ENCODE measurements at regions not wholly inside any gene's neighbourhood (a gene's known extent, or its start where the extent isn't known, plus 50 kb on each side); places are given as distances from the start of the nearest gene placed in this dataset.

- H3K4me1 ChIP-seq (ENCODE audit: low read depth), result no peaks in the 10 kb centered on the region
- TF ChIP-seq CTCF (IDR thresholded peaks at IDR 0.05; ENCODE audit: low read depth, low read length), result no peak
- no peaks in the 10 kb centered on the region for H3K36me3 ChIP-seq
- H3K4me3 ChIP-seq, result no peak overlapping the region
- no peak for DNase-seq (ENCODE audit: low read depth in 1 of 2, low spot score in 1 of 2)
- H3K27me3 ChIP-seq, result no peaks in the 10 kb centered on the region
- no peaks in the 10 kb centered on the region for H3K9me3 ChIP-seq (ENCODE audit: low read depth)
- H3K27ac ChIP-seq, result no peak overlapping the region
Observed at GRCh38 chr13:73401769-73402168, 343.0 kb downstream of the KLF5 start.

DNA sequence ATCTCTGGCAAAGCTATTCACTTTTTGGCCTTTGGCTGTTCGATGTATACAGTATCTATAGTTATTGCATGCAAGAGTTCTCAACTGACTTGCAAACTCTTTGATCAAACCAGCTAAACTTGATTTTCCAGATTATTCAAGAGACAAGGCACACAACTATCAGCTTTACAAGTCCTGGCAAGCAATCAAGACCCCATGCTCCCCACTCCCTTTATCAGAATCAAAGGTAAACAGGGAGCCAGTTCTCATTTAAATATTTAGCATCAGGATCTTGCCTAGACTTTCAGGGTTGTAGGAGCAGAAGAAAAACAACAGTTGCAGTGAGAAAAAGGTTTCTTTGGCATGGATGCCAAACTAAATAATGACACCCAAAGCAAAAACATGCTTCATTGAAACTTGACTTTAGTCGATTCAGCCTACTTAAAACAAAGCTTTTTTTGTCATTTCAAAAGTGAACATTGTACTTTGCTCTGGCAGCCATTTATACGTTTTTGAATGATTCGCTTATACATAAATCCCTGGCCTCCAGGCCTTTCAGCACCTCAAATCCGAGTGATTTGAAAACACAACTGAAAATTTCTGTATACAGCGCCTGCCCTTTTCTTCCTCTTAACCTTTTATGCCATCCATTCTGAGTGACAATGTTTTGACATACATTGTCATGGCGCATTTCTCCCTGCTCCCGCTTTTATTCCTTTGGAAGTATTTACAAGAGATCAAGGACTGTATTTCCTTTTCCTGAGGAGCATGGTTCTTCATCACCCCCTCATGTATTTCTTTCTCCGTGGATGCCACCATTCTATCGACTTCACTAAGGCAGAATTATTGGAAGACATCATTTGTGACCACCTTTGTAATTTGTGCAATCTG is 340.8 kb downstream of the KLF5 start:
- no peaks in the 10 kb centered on the region for H3K4me1 ChIP-seq (ENCODE audit: low read depth)
- no peaks in the 10 kb centered on the region for H3K27me3 ChIP-seq
- no peak for TF ChIP-seq CTCF (IDR thresholded peaks at IDR 0.05; ENCODE audit: low read depth, low read length)
- no peaks in the 10 kb centered on the region for H3K9me3 ChIP-seq (ENCODE audit: low read depth)
- H3K27ac ChIP-seq, result no peak overlapping the region
- H3K36me3 ChIP-seq, result no peaks in the 10 kb centered on the region
- DNase-seq (ENCODE audit: low read depth in 1 of 2, low spot score in 1 of 2), result no peak
- H3K4me3 ChIP-seq, result no peak overlapping the region

DNA sequence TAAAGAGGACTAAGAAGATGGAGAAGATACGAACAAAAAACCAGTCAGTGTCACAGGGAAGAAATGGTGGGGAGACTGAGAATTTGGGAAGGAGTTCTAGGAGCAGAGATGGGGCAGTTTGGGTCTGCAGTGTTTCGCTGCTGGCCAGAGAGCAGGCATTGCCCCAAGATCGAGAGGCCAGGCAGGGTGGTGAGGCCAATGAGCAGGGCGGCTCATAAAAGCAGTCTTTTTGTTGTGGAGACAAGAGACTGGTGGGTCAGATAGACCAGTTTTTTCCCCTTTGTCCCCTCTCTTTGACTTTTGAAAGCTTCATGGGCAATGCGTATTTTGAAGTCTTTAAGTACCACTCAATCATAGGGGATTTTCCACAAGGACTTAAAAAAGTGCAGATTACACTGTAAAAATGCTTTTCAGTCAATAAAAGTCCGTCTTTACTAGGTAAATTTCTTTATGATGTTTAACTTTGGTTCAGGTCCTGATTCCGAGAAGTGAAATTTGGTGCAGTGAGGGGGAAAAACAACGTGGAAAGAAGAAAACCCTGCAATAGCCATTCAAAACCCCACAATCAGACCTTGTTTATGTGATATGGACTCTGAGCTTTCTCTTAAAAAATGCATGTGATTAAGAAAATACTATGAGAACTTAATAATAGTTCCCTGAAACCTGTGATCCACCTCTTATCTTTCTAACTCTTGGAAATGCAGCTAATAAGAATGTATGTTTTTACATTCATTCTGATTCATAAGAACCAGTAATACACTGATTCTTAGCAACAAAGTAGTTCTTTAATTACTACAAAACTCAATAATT is 338.9 kb downstream of the KLF5 start:
- TF ChIP-seq CTCF (IDR thresholded peaks at IDR 0.05; ENCODE audit: low read depth, low read length), result no peak
- DNase-seq (ENCODE audit: low read depth in 1 of 2, low spot score in 1 of 2), result no peak
- no peaks in the 10 kb centered on the region for H3K9me3 ChIP-seq (ENCODE audit: low read depth)
- H3K27me3 ChIP-seq, result no peaks in the 10 kb centered on the region
- no peaks in the 10 kb centered on the region for H3K4me1 ChIP-seq (ENCODE audit: low read depth)
- no peak overlapping the region for H3K4me3 ChIP-seq
- no peaks in the 10 kb centered on the region for H3K36me3 ChIP-seq
- H3K27ac ChIP-seq, result no peak overlapping the region

DNA sequence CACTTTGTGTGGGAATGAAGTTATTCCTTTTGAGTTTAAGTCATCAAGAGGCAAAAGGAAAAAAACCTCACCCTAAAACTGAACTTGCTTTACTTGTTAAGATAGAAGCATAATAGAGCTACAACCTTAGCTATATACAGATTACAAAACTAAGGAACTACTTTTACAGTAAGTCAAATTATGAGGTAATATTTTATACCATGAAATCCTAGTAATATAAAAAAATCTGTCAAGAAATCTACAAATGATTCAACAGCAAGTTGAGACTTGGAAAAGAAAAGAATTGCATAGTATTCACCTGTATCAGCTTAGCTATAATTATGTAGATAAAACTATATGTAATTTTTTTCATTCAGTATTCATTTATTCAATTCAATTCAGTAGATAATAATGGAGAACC is 335.3 kb downstream of the KLF5 start:
- H3K4me1 ChIP-seq (ENCODE audit: low read depth), result no peaks in the 10 kb centered on the region
- DNase-seq (ENCODE audit: low read depth in 1 of 2, low spot score in 1 of 2), result no peak
- H3K27ac ChIP-seq, result no peak overlapping the region
- no peak overlapping the region for H3K4me3 ChIP-seq
- H3K9me3 ChIP-seq (ENCODE audit: low read depth), result no peaks in the 10 kb centered on the region
- no peak for TF ChIP-seq CTCF (IDR thresholded peaks at IDR 0.05; ENCODE audit: low read depth, low read length)
- no peaks in the 10 kb centered on the region for H3K36me3 ChIP-seq
- H3K27me3 ChIP-seq, result no peaks in the 10 kb centered on the region

DNA sequence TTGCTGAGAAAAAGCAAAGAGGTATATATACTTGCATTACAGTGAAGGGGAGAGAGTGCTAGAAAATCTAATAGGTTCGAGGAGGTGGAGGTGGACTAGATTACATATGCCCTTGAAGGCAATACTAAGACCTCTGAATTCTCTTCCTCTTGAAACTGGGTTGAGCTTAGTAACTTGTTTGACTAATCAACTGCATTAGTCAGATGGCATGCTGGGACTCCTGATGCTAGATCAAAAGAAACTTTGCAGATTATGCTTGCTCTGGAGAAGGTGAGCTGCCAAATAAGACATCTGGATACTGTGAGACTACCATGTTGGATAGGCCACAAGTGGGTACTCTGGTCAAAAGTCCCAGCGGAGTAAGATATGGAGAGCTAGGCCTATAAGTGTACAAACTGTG is 331.3 kb downstream of the KLF5 start:
- TF ChIP-seq CTCF (IDR thresholded peaks at IDR 0.05; ENCODE audit: low read depth, low read length), result no peak
- Histone ChIP-seq H3K36me3 (no peaks in the 10 kb centered on the region), H3K27me3 (no peaks in the 10 kb centered on the region), H3K4me3 (no peak overlapping the region), H3K27ac (no peak overlapping the region), H3K9me3 (ENCODE audit: low read depth) (no peaks in the 10 kb centered on the region), H3K4me1 (ENCODE audit: low read depth) (no peaks in the 10 kb centered on the region)
- no peak for DNase-seq (ENCODE audit: low read depth in 1 of 2, low spot score in 1 of 2)

Measured in cardiac muscle cell (in vitro differentiated cells and primary cell).